Skeletal muscle satellite cell (primary cell): ENCODE measurements at regions not wholly inside any gene's neighbourhood (a gene's known extent, or its start where the extent isn't known, plus 50 kb on each side); places are given as distances from the start of the nearest gene placed in this dataset.

Source experiments
- H3K27me3 ChIP-seq: 2 replicates; pipeline ENCODE4 v1.7.0; 2013; ENCODE audit warnings: low read length; ENCODE audit not compliant: control insufficient read depth, insufficient read depth
- H3K36me3 ChIP-seq: 2 replicates; pipeline ENCODE4 v1.7.0; 2013; ENCODE audit warnings: mild to moderate bottlenecking, control low read depth, low read length; ENCODE audit not compliant: insufficient read depth
- H3K4me1 ChIP-seq: 2 replicates; pipeline ENCODE4 v1.7.0; 2013; ENCODE audit warnings: low read length; ENCODE audit not compliant: control insufficient read depth, insufficient read depth
- H3K4me2 ChIP-seq: 2 replicates; pipeline ENCODE4 v1.7.0; 2013; ENCODE audit warnings: mild to moderate bottlenecking, low read length
- H3K4me3 ChIP-seq: 2 replicates; pipeline ENCODE4 v1.7.0; 2013; ENCODE audit warnings: low read length
- H3K9ac ChIP-seq: 2 replicates; pipeline ENCODE4 v1.7.0; 2013; ENCODE audit warnings: mild to moderate bottlenecking, low read depth, low read length, moderate library complexity
- H3K9me3 ChIP-seq: replicated peaks from 2 replicates; pipeline ENCODE4 v1.7.0; 2013; ENCODE audit warnings: mild to moderate bottlenecking, control low read depth, low read length

DNA sequence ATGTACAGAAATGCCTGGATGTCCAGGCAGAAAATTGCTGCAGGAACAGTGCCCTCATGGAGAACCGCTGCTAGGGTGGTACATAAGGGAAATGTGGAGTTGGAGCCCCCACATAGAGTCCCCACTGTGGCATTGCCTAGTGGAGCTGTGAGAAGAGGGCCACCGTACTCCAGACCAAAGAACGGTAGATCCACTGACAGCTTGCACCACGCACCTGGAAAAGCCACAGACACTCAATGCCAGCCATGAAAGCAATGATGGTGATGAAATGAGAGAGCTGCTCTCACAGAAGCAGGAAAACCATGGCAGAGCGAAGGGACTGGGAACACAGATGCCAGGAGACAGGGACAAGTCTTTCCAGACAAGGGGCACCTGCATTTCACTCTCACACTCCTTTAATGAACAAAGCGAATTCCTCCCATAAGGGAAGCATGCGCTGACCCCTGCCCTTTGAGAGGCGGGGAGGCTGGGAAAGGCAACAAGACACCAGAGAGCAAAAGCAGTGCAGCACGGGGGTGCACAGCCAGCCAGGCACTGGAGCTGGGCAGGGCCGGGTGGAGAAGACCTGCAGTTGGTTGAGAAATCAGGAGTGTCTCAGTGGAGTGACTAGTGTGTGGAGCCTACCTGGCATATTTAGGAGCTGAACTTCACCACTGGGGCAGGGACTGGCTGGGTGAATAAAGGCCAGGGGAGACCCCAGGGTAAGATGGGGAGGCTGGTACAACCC lies 1025.2 kb downstream of the TBC1D22A start:
- Histone ChIP-seq H3K4me2 (no peak overlapping the region), H3K9me3 (peaks cover 18% of the 10 kb centered on the region), H3K9ac (no peak overlapping the region), H3K27me3 (no peaks in the 10 kb centered on the region), H3K36me3 (no peaks in the 10 kb centered on the region), H3K4me3 (no peak overlapping the region), H3K4me1 (no peaks in the 10 kb centered on the region)

DNA sequence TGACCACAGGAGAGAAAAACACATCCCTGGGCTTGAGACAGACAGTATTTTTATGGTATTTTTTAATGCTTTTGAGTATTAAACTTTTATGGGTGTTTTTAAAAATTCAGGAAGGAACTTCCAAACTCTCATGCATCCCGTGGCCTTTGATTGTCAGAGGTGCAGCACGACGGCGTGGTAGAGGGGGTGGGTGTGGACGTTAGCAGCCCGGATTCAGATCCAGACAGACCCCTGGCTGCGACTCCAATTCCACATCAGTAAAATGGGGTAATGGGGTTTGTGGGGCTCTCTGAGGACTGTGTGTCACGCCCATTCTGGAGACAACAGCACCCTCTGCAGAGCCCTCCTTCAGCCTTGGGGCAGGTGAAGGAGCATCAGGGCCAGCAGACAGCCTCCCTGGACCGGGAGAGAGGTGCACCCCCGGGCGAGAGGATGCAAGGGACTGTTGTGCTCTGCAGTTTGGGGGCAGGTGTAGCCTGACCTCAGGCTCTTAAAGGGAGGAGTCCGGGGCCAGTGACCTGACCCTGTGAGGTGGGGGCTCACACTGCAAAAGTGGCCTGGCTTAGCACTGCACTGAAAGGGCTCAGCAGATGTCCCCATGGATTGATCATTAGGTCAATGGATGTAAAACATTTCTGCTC lies 1024.3 kb downstream of the TBC1D22A start:
- H3K4me3 ChIP-seq = no peak overlapping the region
- H3K9ac ChIP-seq = no peak overlapping the region
- no peak overlapping the region for H3K4me2 ChIP-seq
- no peaks in the 10 kb centered on the region for H3K4me1 ChIP-seq
- no peaks in the 10 kb centered on the region for H3K27me3 ChIP-seq
- H3K36me3 ChIP-seq = no peaks in the 10 kb centered on the region
- peaks cover 23% of the 10 kb centered on the region for H3K9me3 ChIP-seq

DNA sequence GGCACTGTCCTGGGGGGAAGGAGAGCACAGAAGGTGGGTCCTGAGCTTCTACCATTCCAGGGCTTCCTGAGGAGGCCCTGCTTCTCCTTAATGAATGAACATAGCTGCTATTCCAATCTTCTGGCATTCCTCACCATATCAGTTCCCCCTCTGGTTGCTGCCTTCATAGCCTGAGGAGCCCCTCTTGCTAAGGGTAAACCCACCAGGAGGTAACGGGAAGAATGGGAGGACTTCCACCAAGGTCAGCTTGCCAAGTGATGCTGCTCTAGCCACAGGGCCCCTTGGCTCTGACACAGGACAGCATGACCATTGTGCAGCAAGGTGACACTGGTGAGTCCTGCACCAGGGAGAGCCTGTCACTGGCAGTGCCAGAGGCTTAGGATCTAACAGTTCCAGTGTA lies 1022.5 kb downstream of the TBC1D22A start:
- Histone ChIP-seq H3K9me3 (peaks cover 32% of the 10 kb centered on the region), H3K4me2 (no peak overlapping the region), H3K4me3 (no peak overlapping the region)

DNA sequence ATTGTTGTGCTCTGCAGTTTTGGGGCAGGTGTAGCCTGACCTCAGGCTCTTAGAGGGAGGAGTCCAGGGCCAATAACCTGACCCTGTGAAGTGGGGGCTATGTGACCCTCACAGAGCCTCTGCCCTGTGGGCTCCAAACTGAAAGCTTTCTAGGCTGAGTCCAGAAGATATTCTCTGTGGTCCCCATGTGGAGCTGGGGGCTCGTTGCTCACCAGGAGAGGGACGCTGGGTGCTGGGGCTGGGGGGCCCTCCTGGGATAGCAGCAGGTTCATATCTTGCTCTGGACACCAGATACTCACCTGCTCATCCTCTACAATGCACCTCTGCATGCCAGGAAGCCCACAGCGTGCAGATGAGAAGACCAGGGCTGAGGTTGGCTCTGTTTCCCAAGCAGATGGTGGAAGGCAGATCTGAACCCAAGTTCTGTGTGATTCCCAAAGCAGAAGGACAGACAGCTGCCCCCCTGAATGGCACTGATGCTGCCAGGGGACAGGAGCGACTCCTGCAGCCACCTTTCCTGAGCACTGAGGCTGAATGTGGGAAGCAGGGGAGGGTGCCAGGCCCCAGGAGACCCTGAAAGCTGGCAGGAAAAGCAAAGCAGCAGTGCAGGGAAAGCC lies 1022.0 kb downstream of the TBC1D22A start:
- Histone ChIP-seq H3K36me3 (no peaks in the 10 kb centered on the region), H3K9me3 (peaks cover 32% of the 10 kb centered on the region), H3K9ac (no peak overlapping the region), H3K4me2 (no peak overlapping the region), H3K4me3 (no peak overlapping the region), H3K4me1 (no peaks in the 10 kb centered on the region), H3K27me3 (no peaks in the 10 kb centered on the region)

More for the DNA sequence above, 1022.5 kb downstream of the TBC1D22A start:
- H3K9ac ChIP-seq = no peak overlapping the region
- H3K27me3 ChIP-seq = no peaks in the 10 kb centered on the region
- H3K36me3 ChIP-seq = no peaks in the 10 kb centered on the region
- H3K4me1 ChIP-seq = no peaks in the 10 kb centered on the region

DNA sequence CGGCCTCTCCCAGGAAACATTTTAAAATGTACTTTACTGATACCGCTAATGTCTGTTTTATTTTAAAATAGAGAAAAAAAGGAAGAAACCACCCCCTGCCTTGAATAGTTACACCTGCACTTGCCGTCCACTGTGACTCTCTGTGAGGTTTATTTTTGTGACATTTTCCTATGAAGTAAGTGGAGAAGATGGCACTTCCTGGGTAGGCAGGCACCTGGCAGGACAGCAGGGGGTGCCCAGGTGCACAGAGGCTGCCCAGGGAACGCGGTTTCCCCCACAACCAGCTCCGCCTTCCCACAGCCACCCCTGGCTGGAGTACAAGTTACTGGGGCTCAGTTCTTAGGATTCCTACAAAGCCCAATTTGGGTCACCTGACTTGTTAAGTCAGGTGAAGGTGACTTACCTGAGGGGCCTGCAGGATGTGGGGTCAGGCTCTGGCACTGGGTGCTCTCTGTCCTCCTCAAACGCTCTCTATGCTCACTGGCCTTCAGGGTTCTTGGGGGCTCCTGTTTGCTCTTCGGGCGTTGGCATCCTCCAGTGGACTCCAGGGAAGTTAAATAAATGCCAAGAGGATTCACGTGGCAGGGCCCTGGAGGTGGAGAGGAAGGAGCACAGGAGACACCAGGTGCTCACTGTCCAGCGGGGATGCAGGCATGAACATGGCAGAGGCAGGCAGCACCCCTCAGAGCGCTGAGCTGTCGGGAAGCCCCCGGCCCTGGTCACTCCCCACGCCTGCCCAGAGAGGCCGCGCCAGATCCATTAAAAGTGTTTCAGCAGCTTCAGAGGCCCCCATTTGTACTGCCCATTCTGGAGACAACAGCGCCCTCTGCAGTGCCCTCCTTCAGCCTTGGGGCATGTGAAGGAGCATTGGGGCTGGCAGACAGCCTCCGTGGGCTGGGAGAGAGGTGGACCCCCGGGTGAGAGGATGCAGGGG lies 1021.2 kb downstream of the TBC1D22A start:
- Histone ChIP-seq H3K4me2 (no peak overlapping the region), H3K4me1 (no peaks in the 10 kb centered on the region), H3K9ac (no peak overlapping the region), H3K9me3 (peaks cover 32% of the 10 kb centered on the region), H3K4me3 (no peak overlapping the region), H3K36me3 (no peaks in the 10 kb centered on the region), H3K27me3 (no peaks in the 10 kb centered on the region)

DNA sequence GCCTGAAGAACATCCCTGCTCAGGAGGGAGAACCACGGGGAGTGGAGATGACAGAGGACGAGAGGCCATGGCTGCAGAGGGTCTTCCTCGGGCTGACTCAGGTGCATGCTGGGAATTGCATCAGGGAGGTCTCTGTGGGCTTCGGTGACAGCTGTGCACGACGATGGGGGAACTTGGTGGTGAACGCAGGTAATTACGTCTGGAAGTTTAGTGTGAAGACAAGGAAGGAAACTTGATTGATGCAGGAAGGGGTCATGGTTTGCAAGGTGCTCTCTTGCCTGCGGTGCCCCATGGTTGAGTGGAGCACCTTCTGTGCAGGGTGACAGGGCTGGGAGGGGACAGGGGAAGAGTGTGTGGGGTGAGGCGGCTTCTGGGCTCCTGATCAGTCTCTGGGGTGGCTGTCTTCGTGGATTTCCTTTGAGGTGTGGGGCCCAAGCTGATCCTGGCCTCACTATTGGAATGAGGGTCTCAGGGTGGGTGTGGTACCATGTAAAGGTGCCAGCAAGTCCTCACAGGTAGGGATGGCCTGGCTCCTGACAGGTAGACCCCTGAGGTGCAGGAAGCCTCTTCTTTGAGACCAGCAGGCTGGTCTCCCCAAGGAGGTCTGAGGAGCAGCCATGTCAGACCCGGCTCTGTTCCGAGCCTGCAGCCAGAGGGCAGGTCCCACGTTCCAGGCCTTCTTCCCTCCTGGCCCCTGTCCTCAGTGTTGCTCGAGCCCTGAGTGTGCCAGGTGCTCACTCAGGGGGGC lies 1020.1 kb downstream of the TBC1D22A start:
- peaks cover 29% of the 10 kb centered on the region for H3K9me3 ChIP-seq

DNA sequence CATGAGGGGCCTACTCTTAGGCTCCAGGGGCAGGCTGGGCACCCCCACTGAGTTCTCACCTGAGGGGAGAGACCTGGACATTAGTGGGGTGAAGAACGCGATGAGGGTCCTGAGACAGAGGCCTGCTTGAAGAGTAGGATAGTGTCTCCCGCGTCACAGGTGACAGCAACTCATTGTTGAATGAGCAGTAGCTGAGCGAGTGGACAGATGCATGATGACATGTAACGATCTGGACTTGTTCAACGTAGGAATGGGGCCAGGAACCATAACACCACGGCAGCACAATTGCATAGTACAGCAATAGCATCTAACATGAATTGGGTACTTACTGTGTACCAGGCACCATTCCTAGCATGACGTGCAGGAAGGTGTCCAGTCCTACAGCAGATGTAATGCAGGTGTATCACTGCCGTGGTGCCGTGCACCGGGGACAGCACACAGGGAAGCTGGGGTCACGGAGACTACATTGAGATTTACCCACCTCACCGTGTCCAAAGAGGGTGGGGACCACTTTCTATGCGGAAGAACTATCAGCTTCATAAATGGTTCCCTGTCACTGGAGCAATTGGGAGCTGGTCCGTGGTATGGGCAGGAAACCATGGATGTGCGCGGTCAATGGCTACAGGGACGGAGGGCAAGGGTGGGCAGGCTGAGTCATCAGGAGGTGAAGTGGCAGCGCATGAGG lies 1019.1 kb downstream of the TBC1D22A start:
- H3K27me3 ChIP-seq = no peaks in the 10 kb centered on the region
- H3K9ac ChIP-seq = no peak overlapping the region
- no peaks in the 10 kb centered on the region for H3K4me1 ChIP-seq
- H3K9me3 ChIP-seq = peaks cover 29% of the 10 kb centered on the region
- H3K4me2 ChIP-seq = no peak overlapping the region
- no peak overlapping the region for H3K4me3 ChIP-seq
- H3K36me3 ChIP-seq = no peaks in the 10 kb centered on the region

More for the DNA sequence above, 1020.1 kb downstream of the TBC1D22A start:
- H3K9ac ChIP-seq = no peak overlapping the region
- H3K4me2 ChIP-seq = no peak overlapping the region
- H3K4me1 ChIP-seq = no peaks in the 10 kb centered on the region
- no peaks in the 10 kb centered on the region for H3K36me3 ChIP-seq
- no peak overlapping the region for H3K4me3 ChIP-seq
- H3K27me3 ChIP-seq = no peaks in the 10 kb centered on the region

DNA sequence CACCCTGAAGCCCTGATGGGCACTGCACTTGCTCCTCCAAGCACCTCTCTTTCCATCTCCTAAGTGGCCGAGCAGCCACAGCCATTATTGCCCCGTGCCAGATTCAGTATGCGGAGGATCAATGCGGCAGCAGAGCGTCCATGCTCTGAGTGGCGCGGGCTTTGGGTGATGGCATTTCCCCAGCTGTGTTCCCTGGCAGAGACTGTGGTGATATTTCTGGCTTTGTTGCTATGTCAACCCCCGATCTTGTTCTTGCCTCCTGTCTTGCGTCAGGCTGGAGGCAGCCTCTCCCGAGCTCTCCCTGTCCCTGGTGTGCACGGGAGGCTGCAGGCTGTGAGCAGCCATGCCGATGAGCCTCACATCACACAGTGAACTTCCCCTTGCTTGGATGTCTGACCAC lies 1018.6 kb downstream of the TBC1D22A start:
- Histone ChIP-seq H3K36me3 (no peaks in the 10 kb centered on the region), H3K4me3 (no peak overlapping the region), H3K9me3 (peaks cover 29% of the 10 kb centered on the region), H3K9ac (no peak overlapping the region), H3K4me2 (no peak overlapping the region), H3K27me3 (no peaks in the 10 kb centered on the region), H3K4me1 (no peaks in the 10 kb centered on the region)

DNA sequence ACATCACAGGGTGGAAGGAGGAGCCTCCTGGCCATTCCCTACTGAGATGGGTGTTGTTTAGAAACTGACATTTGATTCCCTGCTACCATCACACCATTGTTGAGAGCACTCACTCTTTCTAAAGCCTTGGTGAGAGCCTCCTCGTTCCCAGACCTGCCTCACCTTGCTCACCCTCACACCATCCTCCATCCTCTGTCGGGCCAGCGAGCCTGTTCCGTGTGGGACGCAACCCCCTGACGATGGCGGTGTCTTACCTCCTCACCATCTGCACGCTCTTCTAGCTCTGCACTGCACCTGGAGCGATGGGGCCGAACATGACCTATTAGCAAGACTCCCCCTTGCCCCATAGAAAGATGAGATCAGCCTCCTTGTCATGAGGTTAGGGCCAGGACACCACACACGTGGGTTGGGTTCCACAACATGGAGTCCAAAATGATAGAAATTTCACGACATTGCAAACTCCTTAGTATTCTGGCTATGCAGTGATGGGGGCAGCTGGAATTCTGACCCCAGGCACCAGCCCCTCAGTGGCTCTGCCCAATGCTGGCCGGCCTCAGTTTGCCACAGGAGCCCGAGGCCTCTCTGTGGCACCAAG lies 1017.9 kb downstream of the TBC1D22A start:
- H3K4me3 ChIP-seq = no peak overlapping the region
- H3K4me2 ChIP-seq = no peak overlapping the region
- H3K9ac ChIP-seq = no peak overlapping the region
- H3K27me3 ChIP-seq = no peaks in the 10 kb centered on the region
- H3K36me3 ChIP-seq = no peaks in the 10 kb centered on the region
- H3K4me1 ChIP-seq = no peaks in the 10 kb centered on the region
- peaks cover 26% of the 10 kb centered on the region for H3K9me3 ChIP-seq

DNA sequence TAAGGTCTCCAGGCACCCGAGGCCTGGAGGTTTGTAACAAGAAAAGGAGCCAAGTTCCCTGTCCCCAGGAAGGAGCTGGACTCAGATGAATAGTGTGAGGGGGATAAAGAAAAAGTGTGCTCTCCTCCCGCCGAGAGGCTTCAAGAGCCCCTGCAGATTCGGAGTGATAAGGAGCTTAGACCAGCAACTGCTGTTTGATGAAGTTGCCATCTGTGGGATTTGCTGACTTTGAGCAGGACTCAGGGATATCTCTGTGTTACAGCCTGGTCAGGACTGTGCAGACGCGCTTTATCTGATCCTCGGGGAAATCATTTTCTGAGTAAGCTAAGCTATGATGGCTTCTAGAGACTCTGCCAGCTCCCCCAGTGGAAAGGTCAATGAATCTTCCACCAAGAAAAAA lies 1017.0 kb downstream of the TBC1D22A start:
- H3K4me2 ChIP-seq = no peak overlapping the region

More for the DNA sequence above, 1017.0 kb downstream of the TBC1D22A start:
- Histone ChIP-seq H3K9ac (no peak overlapping the region), H3K9me3 (peaks cover 22% of the 10 kb centered on the region), H3K36me3 (no peaks in the 10 kb centered on the region), H3K4me1 (no peaks in the 10 kb centered on the region), H3K27me3 (no peaks in the 10 kb centered on the region), H3K4me3 (no peak overlapping the region)
